ENCODE measurements at regions not wholly inside any gene's neighbourhood (a gene's known extent, or its start where the extent isn't known, plus 50 kb on each side); places are given as distances from the start of the nearest gene placed in this dataset.

- TF ChIP-seq CTCF (IDR thresholded peaks at IDR 0.05; ENCODE audit: control insufficient read depth, extremely low read depth, insufficient read depth), result no peak
- DNase-seq (ENCODE audit: low read depth), result no peak
- no peak overlapping the region for H3K4me3 ChIP-seq (ENCODE audit: low read depth, low read length)
Measured at GRCh38 chr2:172329416-172329773, 98.0 kb upstream of the ITGA6 start.

DNA sequence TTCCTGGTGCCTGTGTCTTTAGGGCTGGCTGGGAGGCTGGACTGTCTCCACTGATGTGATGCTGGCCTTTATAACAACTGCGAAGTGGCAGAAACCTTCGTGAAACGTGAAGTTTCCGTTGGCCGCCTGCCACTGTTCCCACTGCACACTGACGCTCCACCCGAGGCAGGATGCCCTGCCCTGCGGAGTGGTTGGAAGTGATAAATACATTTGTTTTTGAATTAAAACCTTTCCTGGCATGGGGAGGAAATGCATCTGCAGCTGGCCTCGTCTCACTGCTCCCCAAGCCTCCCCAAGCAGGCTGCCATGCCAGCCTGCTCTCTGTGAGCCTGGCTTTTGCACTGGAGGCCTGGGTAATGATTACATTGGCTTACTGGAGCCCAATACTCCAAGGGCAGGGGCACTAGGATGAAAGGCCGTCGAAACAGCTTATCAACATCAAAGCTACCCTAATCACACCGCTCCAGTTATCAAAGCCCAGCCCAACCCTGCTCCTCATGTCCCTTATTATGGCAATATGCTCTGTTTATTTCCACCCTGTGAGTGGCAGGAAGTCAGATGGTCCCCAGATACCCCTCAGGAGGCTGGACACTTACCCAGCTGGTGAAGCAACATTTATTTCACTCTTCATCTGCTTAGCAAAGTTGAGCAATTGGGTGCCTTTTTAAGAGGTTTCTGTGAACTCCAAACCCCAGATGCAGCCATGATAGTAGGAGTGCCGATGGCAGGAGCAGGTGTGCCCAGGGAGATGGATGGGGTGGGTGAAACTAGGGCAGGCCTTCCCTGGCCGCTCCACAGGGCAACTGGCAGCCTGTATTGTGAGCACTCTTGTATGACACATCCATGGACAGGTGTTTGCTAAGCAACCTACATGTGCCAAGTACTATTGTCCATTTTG is 97.4 kb upstream of the ITGA6 start:
- no peak overlapping the region for H3K4me3 ChIP-seq (ENCODE audit: low read depth, low read length)
- DNase-seq (ENCODE audit: low read depth), result no peak
- TF ChIP-seq CTCF (IDR thresholded peaks at IDR 0.05; ENCODE audit: control insufficient read depth, extremely low read depth, insufficient read depth), result no peak

- DNase-seq (ENCODE audit: low read depth), result no peak
- H3K4me3 ChIP-seq (ENCODE audit: low read depth, low read length), result no peak overlapping the region
- no peak for TF ChIP-seq CTCF (IDR thresholded peaks at IDR 0.05; ENCODE audit: control insufficient read depth, extremely low read depth, insufficient read depth)
Measured at GRCh38 chr2:172332507-172332906, 94.9 kb upstream of the ITGA6 start.

DNA sequence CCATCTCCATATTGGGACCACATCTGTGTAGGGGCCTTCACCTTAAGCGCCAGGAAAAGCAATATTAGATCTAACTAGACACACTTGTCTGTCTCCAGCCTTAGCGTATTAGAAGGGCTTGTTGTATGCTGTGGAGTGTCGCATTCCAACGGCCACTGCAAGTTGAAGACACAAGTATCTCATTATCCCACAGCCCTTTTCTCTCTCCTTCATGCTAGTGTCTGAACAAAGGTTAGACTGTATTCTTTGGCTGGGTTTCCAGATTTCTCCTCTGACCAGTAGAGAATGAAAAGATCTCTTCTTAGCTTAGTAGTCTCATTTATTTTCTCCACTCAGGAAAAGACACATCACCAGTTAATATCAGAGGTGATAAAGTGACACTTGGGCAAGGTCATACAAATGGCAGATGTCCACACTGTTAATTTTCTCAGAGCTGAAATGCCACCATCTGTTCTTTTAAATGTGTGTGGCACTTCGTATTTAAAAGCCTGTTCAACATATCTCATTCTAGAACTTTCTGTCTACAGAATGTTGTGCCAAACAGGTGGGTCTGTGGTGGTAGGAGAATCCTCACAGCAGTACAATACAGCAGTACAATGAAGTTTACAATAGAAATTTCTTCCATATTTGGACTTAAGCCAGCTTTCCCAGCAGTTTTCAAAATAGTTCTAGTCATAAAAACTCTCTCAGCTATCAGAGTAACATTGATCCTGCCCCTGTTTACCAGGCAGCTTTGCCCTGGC is 94.0 kb upstream of the ITGA6 start:
- H3K4me3 ChIP-seq (ENCODE audit: low read depth, low read length), result no peak overlapping the region
- TF ChIP-seq CTCF (IDR thresholded peaks at IDR 0.05; ENCODE audit: control insufficient read depth, extremely low read depth, insufficient read depth), result no peak
- DNase-seq (ENCODE audit: low read depth), result no peak

DNA sequence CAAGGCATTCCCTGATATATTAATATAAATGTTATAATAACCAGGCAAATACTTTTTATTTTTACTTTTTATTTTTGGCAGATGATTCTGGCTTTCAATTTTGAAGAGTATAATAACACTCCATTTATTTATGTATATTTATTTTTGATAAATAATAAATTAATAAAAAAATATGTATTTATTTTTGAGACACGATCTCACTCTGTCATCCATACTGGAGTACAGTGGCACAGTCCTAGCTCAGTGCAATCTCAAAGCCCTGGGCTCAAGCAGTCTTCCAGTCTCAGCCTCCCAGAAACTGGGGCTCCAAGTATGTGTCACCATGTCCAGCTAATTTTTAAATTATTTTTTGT is 93.4 kb upstream of the ITGA6 start:
- no peak for TF ChIP-seq CTCF (IDR thresholded peaks at IDR 0.05; ENCODE audit: control insufficient read depth, extremely low read depth, insufficient read depth)

GRCh38 chr2:172334988-172335387 is 92.4 kb upstream of the ITGA6 start:
- H3K4me3 ChIP-seq (ENCODE audit: low read depth, low read length), result no peak overlapping the region
- no peak for TF ChIP-seq CTCF (IDR thresholded peaks at IDR 0.05; ENCODE audit: control insufficient read depth, extremely low read depth, insufficient read depth)
- no peak for DNase-seq (ENCODE audit: low read depth)

More for the DNA sequence above, 93.4 kb upstream of the ITGA6 start:
- no peak overlapping the region for H3K4me3 ChIP-seq (ENCODE audit: low read depth, low read length)
- no peak for DNase-seq (ENCODE audit: low read depth)
